Pancreas (tissue), 10 donors: ENCODE measurements at regions not wholly inside any gene's neighbourhood (a gene's known extent, or its start where the extent isn't known, plus 50 kb on each side); places are given as distances from the start of the nearest gene placed in this dataset.

Experiments used
- ATAC-seq, 4 donors: fragments of 200-7000 bp; cut with Tn5 transposase; one replicate each; pipeline versions ENCODE4 v1.8.0 to v1.9.1; 2020; ENCODE audit warnings: mild to moderate bottlenecking in 4 of 4, moderate library complexity in 4 of 4
- DNase-seq, 6 donors: peaks; one replicate each; pipeline ENCODE4 v3.0.0-alpha.2; 2020
- FAIRE-seq: peaks from 2 replicates; lab custom pipeline; 2012; peaks lifted over from hg19 to GRCh38; lab: Jason Lieb, UNC
- H3K27ac ChIP-seq, 4 donors: fragments of 200-600 bp; sonication (generic); 1 replicate in 3 of 4; 2 replicates in 1 of 4; pipeline versions ENCODE4 v1.5.0 to v1.8.0; 2020
- H3K27me3 ChIP-seq, 4 donors: fragments of 200-600 bp; one replicate each; pipeline ENCODE4 v1.8.0; 2021
- H3K36me3 ChIP-seq, 3 donors: fragments of 200-600 bp; sonication (generic) in 1 of 3; one replicate each; pipeline versions ENCODE4 v1.5.0 to v1.8.0; 2020 to 2021
- H3K4me1 ChIP-seq, 3 donors: fragments of 200-600 bp; one replicate each; pipeline ENCODE4 v1.8.0; 2021
- H3K4me3 ChIP-seq, 4 donors: fragments of 200-600 bp; sonication (generic) in 2 of 4; one replicate each; pipeline versions ENCODE4 v1.5.0 to v1.8.0; 2020 to 2021
- H3K9me3 ChIP-seq, 4 donors: fragments of 200-600 bp; one replicate each; pipeline ENCODE4 v1.8.0; 2021
- CTCF ChIP-seq, 4 donors: fragments of 200-600 bp; sonication (generic) in 3 of 4; IDR thresholded peaks; one replicate each; pipeline versions ENCODE4 v1.5.0 to v1.8.0; 2021; ENCODE audit warnings: antibody characterized with exemption in 4 of 4
- WGBS, 2 donors: extraction: QIAGEN DNeasy Blood & Tissue Kit; methylation state at CpG; one replicate each; pipeline ENCODE4 v1.1.7; 2013; 5-methylcytosine and 5-hydroxymethylcytosine counted together
- intact Hi-C, 3 donors: fragments of 100-400 bp; cut with DNase I; formaldehyde crosslinking; loops; one replicate each; pipeline versions ENCODE4 v1.11.1 to v1.14.2; 2022
- donor health status: healthy with polysubstance abuse.
- donor health status: DM: no; HTN: no; CAD: no; lungs with moderate emphysema.
- donor health status: DM: no; HTN: no; CAD: no.
- donor health status: control.
- donor health status: control.
- donor health status: Bipolar disorder and iron deficiency.
- donor health status: DM: yes; HTN: yes; CAD: no.
- donor health status: DM: no; HTN: no; CAD: no.
- donor health status: DM: no; HTN: no; CAD: no.
- donor health status: DM: yes; HTN: yes; CAD: no.

GRCh38 chr5:94017579-94017978 lies 276.2 kb upstream of the POU5F2 start:
- no peaks in the 10 kb centered on the region for H3K4me1 ChIP-seq
- no peaks in the 10 kb centered on the region for H3K27me3 ChIP-seq
- H3K36me3 ChIP-seq: no peaks in the 10 kb centered on the region
- H3K27ac ChIP-seq: no peak overlapping the region
- H3K4me3 ChIP-seq: no peak overlapping the region
- intact Hi-C loops: no loop called here
- ATAC-seq (no peak), FAIRE-seq (no peak), DNase-seq (no peak)
- WGBS, 2 donors: 95 to 97% methylated on average over 2 of the region's 2 CpGs
- H3K9me3 ChIP-seq: no peaks in the 10 kb centered on the region
- no peak for TF ChIP-seq CTCF (IDR thresholded peaks at IDR 0.05)

GRCh38 chr5:94010814-94011213 lies 269.4 kb upstream of the POU5F2 start:
- Histone ChIP-seq H3K9me3 (no peaks in the 10 kb centered on the region), H3K4me1 (no peaks in the 10 kb centered on the region), H3K4me3 (no peak overlapping the region), H3K27me3 (no peaks in the 10 kb centered on the region), H3K36me3 (no peaks in the 10 kb centered on the region), H3K27ac (no peak overlapping the region)
- WGBS, 2 donors: 96 to 100% methylated on average over 1 of the region's 1 CpG
- no peak for DNase-seq
- intact Hi-C loops: no loop called here
- no peak for FAIRE-seq
- no peak for TF ChIP-seq CTCF (IDR thresholded peaks at IDR 0.05)
- ATAC-seq: no peak

- Histone ChIP-seq H3K36me3 (no peaks in the 10 kb centered on the region), H3K27ac (no peak overlapping the region), H3K9me3 (no peaks in the 10 kb centered on the region), H3K4me1 (no peaks in the 10 kb centered on the region), H3K4me3 (no peak overlapping the region), H3K27me3 (no peaks in the 10 kb centered on the region)
- no peak for DNase-seq
- ATAC-seq: no peak
- no peak for TF ChIP-seq CTCF (IDR thresholded peaks at IDR 0.05)
- intact Hi-C loops: no loop called here
- no peak for FAIRE-seq
Measured at GRCh38 chr5:94009161-94009560, 267.8 kb upstream of the POU5F2 start.

- no peaks in the 10 kb centered on the region for H3K9me3 ChIP-seq
- no peak overlapping the region for H3K4me3 ChIP-seq
- FAIRE-seq (no peak), DNase-seq (no peak), ATAC-seq (no peak)
- no peaks in the 10 kb centered on the region for H3K36me3 ChIP-seq
- H3K27me3 ChIP-seq: no peaks in the 10 kb centered on the region
- H3K27ac ChIP-seq: no peak overlapping the region
- 8 to 13% methylated on average over 1 of the region's 1 CpG for WGBS, 2 donors
- no peaks in the 10 kb centered on the region for H3K4me1 ChIP-seq
- intact Hi-C loops: no loop called here
- TF ChIP-seq CTCF (IDR thresholded peaks at IDR 0.05): no peak
Measured at GRCh38 chr5:93998951-93999455, 257.6 kb upstream of the POU5F2 start.

DNA sequence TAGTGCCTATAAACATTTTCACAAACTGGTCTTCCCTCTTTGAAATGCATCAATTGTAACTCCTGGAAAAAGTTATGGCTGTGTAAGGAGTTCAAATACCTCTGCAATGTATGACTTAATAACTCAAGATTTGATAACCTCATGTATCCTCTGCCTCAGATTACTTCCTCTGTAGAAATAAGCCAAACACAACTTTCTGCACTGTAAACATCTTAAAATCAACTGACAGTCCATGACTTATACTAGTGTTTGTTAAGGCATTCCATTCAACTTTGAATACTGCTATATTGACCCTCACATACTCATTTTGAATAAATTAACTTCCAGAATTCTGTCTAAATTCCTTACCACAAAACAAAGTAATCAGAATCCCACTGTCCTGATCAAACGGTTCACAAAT lies 256.2 kb upstream of the POU5F2 start:
- H3K27ac ChIP-seq: no peak overlapping the region
- no peaks in the 10 kb centered on the region for H3K4me1 ChIP-seq
- ATAC-seq: no peak
- H3K4me3 ChIP-seq: no peak overlapping the region
- H3K27me3 ChIP-seq: no peaks in the 10 kb centered on the region
- 75 to 79% methylated on average over 1 of the region's 1 CpG for WGBS, 2 donors
- no peaks in the 10 kb centered on the region for H3K36me3 ChIP-seq
- intact Hi-C loops: no loop called here
- no peak for DNase-seq
- H3K9me3 ChIP-seq: no peaks in the 10 kb centered on the region
- no peak for TF ChIP-seq CTCF (IDR thresholded peaks at IDR 0.05)
- FAIRE-seq: no peak
